ENCODE measurements at regions not wholly inside any gene's neighbourhood (a gene's known extent, or its start where the extent isn't known, plus 50 kb on each side); places are given as distances from the start of the nearest gene placed in this dataset.

DNA sequence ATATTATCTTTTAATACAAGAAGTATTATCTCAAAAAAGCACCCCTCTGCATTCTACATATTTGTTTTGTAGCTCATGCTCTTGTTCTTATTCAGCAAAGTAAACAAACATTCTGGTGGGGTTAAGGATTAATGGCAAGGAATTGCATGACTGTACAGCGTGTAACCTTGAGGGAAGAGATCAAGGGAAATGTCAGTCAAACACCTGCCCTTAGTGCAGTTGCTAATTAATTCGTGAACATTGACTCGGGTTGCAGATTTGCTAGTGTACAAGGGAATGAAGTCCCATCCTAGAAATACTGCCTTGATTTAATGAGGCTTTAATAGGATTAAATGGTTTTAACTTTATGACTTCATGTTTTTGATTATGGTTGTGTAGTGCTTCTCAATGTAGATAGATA, 1758.1 kb downstream of the MAT2B start:
- H3K36me3 Mint-ChIP-seq (ENCODE audit: insufficient read depth) = no peaks in the 10 kb centered on the region
- no peak overlapping the region for H3K4me3 Mint-ChIP-seq (ENCODE audit: low read depth)
- no peak for DNase-seq (ENCODE audit: low spot score, unreplicated experiment)
- no peaks in the 10 kb centered on the region for H3K9me3 Mint-ChIP-seq (ENCODE audit: low read depth)
- H3K27me3 Mint-ChIP-seq = no peaks in the 10 kb centered on the region
- H3K27ac Mint-ChIP-seq = no peak overlapping the region
- H3K4me1 Mint-ChIP-seq (ENCODE audit: low read depth) = no peaks in the 10 kb centered on the region
- TF ChIP-seq, protein P1, sequence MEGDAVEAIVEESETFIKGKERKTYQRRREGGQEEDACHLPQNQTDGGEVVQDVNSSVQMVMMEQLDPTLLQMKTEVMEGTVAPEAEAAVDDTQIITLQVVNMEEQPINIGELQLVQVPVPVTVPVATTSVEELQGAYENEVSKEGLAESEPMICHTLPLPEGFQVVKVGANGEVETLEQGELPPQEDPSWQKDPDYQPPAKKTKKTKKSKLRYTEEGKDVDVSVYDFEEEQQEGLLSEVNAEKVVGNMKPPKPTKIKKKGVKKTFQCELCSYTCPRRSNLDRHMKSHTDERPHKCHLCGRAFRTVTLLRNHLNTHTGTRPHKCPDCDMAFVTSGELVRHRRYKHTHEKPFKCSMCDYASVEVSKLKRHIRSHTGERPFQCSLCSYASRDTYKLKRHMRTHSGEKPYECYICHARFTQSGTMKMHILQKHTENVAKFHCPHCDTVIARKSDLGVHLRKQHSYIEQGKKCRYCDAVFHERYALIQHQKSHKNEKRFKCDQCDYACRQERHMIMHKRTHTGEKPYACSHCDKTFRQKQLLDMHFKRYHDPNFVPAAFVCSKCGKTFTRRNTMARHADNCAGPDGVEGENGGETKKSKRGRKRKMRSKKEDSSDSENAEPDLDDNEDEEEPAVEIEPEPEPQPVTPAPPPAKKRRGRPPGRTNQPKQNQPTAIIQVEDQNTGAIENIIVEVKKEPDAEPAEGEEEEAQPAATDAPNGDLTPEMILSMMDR (IDR thresholded peaks at IDR 0.05; ENCODE audit: unreplicated experiment) = no peak

DNA sequence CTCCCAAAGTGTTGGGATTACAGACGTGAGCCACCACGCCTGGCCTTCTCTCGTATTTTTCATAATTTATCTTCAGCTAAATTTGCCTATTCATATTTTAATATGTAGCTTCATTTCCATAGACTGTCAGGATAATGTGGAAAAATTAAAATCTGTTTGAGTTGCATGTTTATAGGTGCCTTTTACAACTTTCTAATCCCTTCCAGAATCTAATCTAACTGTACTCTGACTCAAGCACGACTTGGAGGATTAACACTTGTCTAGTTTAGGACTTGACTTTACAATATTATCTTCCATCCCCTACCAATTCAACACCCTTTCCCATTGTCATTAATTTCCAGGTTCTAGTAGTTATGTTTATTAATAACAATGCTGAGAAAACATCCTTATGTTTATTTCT, 1761.5 kb downstream of the MAT2B start:
- no peak for DNase-seq (ENCODE audit: low spot score, unreplicated experiment)
- no peaks in the 10 kb centered on the region for H3K9me3 Mint-ChIP-seq (ENCODE audit: low read depth)
- TF ChIP-seq, protein P1 (IDR thresholded peaks at IDR 0.05; ENCODE audit: unreplicated experiment) = no peak
- no peaks in the 10 kb centered on the region for H3K36me3 Mint-ChIP-seq (ENCODE audit: insufficient read depth)
- no peaks in the 10 kb centered on the region for H3K27me3 Mint-ChIP-seq
- H3K27ac Mint-ChIP-seq = no peak overlapping the region
- H3K4me3 Mint-ChIP-seq (ENCODE audit: low read depth) = no peak overlapping the region
- no peaks in the 10 kb centered on the region for H3K4me1 Mint-ChIP-seq (ENCODE audit: low read depth)

DNA sequence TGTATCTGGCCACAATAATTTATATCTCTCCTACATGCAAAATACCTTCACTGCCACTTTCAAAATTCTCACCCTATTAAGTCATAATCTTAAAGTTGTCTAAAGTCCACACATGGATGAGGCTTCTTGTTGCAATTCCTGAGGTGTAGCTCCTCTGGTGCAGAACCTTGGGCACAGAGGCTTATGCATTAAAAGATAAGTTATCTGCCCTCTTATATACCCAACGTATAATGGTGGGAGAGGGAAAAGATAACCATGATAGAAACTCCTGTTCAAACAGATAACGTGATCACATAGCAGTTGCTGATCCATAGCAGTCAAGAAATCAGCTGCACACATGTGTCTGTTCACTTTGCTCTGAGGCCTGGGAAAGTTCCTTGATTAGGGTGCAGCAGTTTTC, 1767.0 kb downstream of the MAT2B start:
- DNase-seq (ENCODE audit: low spot score, unreplicated experiment) = no peak
- H3K4me1 Mint-ChIP-seq (ENCODE audit: low read depth) = peaks cover 2% of the 10 kb centered on the region
- H3K9me3 Mint-ChIP-seq (ENCODE audit: low read depth) = no peaks in the 10 kb centered on the region
- no peak overlapping the region for H3K27ac Mint-ChIP-seq
- TF ChIP-seq, protein P1 (IDR thresholded peaks at IDR 0.05; ENCODE audit: unreplicated experiment) = no peak
- H3K27me3 Mint-ChIP-seq = no peaks in the 10 kb centered on the region
- no peak overlapping the region for H3K4me3 Mint-ChIP-seq (ENCODE audit: low read depth)
- no peaks in the 10 kb centered on the region for H3K36me3 Mint-ChIP-seq (ENCODE audit: insufficient read depth)

DNA sequence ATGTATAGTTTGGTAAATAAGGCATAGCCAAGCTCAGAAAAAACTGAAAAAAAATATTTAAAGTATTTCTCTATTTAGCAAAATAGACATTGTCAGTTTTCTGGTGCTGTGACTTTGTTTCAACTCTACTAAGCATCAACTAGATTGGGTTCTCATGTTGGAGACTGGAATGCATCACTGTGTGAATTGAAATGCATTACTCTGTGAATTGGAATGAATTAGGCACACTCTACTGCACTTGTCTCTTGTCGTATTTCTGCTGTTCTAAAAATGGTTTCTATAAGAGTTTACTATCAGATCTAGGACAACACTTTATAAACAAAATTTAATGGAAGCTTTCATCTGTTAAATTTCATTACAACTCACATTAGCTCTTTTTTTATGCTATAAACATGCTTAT, 1772.2 kb downstream of the MAT2B start:
- Mint-ChIP-seq H3K4me1 (ENCODE audit: low read depth) (peaks cover 2% of the 10 kb centered on the region), H3K9me3 (ENCODE audit: low read depth) (no peaks in the 10 kb centered on the region), H3K36me3 (ENCODE audit: insufficient read depth) (no peaks in the 10 kb centered on the region), H3K27ac (no peak overlapping the region), H3K4me3 (ENCODE audit: low read depth) (no peak overlapping the region), H3K27me3 (no peaks in the 10 kb centered on the region)
- DNase-seq (ENCODE audit: low spot score, unreplicated experiment) = no peak
- TF ChIP-seq, protein P1 (IDR thresholded peaks at IDR 0.05; ENCODE audit: unreplicated experiment) = no peak

DNA sequence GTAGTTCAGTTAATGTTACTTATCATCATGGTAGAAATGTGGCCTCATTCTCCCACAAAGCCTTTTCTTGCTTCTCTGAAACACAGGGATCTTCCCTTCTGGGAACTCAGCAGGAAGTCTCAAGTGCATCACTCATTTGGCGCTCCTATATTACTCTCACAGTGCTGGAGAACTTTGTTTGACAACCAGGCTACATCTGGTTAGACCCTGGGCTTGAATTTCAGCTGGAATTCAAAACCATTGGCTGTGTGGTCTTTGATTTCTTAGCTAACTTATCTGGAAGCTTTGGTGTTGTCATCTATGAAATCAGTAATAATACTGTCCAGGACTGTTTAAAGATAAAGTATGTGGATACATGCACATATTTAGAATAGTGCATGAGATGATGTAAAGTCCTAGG, 1777.1 kb downstream of the MAT2B start:
- no peaks in the 10 kb centered on the region for H3K4me1 Mint-ChIP-seq (ENCODE audit: low read depth)
- no peaks in the 10 kb centered on the region for H3K27me3 Mint-ChIP-seq
- no peak for DNase-seq (ENCODE audit: low spot score, unreplicated experiment)
- no peaks in the 10 kb centered on the region for H3K36me3 Mint-ChIP-seq (ENCODE audit: insufficient read depth)
- no peaks in the 10 kb centered on the region for H3K9me3 Mint-ChIP-seq (ENCODE audit: low read depth)
- no peak overlapping the region for H3K27ac Mint-ChIP-seq
- TF ChIP-seq, protein P1 (IDR thresholded peaks at IDR 0.05; ENCODE audit: unreplicated experiment) = no peak
- H3K4me3 Mint-ChIP-seq (ENCODE audit: low read depth) = no peak overlapping the region
